ENCODE measurements at regions not wholly inside any gene's neighbourhood (a gene's known extent, or its start where the extent isn't known, plus 50 kb on each side); places are given as distances from the start of the nearest gene placed in this dataset.

GRCh38 chr12:102543494-102544485 is 63.4 kb upstream of the IGF1 start:
- no peak for TF ChIP-seq CTCF (IDR thresholded peaks at IDR 0.05)
- no peak for TF ChIP-seq POLR2A (IDR thresholded peaks at IDR 0.05)
- no peak for TF ChIP-seq POLR2AphosphoS5 (IDR thresholded peaks at IDR 0.05)
- TF ChIP-seq EP300 (IDR thresholded peaks at IDR 0.05), result no peak

Measured in gastroesophageal sphincter (tissue), 3 donors.